Stomach (tissue), 8 donors: ENCODE measurements at regions not wholly inside any gene's neighbourhood (a gene's known extent, or its start where the extent isn't known, plus 50 kb on each side); places are given as distances from the start of the nearest gene placed in this dataset.

ENCODE experiments used
- DNase-seq, 2 donors: peaks; one replicate each; pipeline versions ENCODE4 v3.0.0 to v3.0.0-alpha.2; 2013 to 2019
- H3K27ac ChIP-seq, 5 donors: fragments of 200-600 bp in 4 of 5; sonication (generic) in 4 of 5; one replicate each; pipeline ENCODE4 v1.5.1; 2013 to 2019; ENCODE audit warnings: mild to moderate bottlenecking in 1 of 5, moderate library complexity in 1 of 5
- H3K27me3 ChIP-seq, 3 donors: fragments of 200-600 bp; sonication (generic); one replicate each; pipeline ENCODE4 v1.5.1; 2017 to 2019; ENCODE audit warnings: mixed run types in 1 of 3
- H3K36me3 ChIP-seq, 4 donors: fragments of 200-600 bp; sonication (generic); 1 replicate in 3 of 4; 2 replicates in 1 of 4; pipeline ENCODE4 v1.5.1; 2016 to 2019
- H3K4me1 ChIP-seq, 4 donors: fragments of 200-600 bp; sonication (generic); one replicate each; pipeline ENCODE4 v1.5.1; 2016 to 2019
- H3K4me3 ChIP-seq, 4 donors: fragments of 200-600 bp; sonication (generic) in 3 of 4; one replicate each; pipeline ENCODE4 v1.5.1; 2016 to 2019; ENCODE audit warnings: mild to moderate bottlenecking in 1 of 4
- H3K9me3 ChIP-seq, 4 donors: fragments of 200-600 bp; sonication (generic); one replicate each; pipeline ENCODE4 v1.5.1; 2016 to 2019
- CTCF ChIP-seq, 7 experiments: fragments of 450-650 bp in 4 of 7; fragments of 200-600 bp in 3 of 7; sonication (generic) in 3 of 7; IDR thresholded peaks; one replicate each; pipeline ENCODE4 v1.5.1; 2016 to 2019; ENCODE audit warnings: antibody characterized with exemption in 7 of 7, control low read depth in 2 of 7, mild to moderate bottlenecking in 1 of 7
- EP300 ChIP-seq: sonication (generic); formaldehyde crosslinking; IDR thresholded peaks from one replicate; pipeline ENCODE4 v1.6.1; 2017; ENCODE audit warnings: antibody characterized with exemption
- POLR2A ChIP-seq, 4 donors: fragments of 450-650 bp; IDR thresholded peaks; one replicate each; pipeline ENCODE4 v1.6.1; 2016; ENCODE audit warnings: antibody characterized with exemption in 4 of 4, control low read depth in 2 of 4, mild to moderate bottlenecking in 1 of 4, moderate library complexity in 1 of 4
- POLR2AphosphoS5 ChIP-seq, 3 donors: sonication (generic); formaldehyde crosslinking; IDR thresholded peaks; one replicate each; pipeline ENCODE4 v1.6.1; 2016; ENCODE audit warnings: antibody characterized with exemption in 3 of 3
- WGBS, 5 donors: extraction: QIAGEN DNeasy Blood & Tissue Kit in 3 of 5; methylation state at CpG; one replicate each; pipeline versions ENCODE4 v1.1.5 to v1.1.7; 2013 to 2018; 5-methylcytosine and 5-hydroxymethylcytosine counted together
- intact Hi-C: fragments of 100-400 bp; cut with DNase I; formaldehyde crosslinking; loops from one replicate; pipeline ENCODE4 v1.15.1; 2023; ENCODE audit warnings: low total_unique reads
- donor health status: healthy with polysubstance abuse.
- donor health status: Bipolar disorder and iron deficiency.
- donor health status: healthy.

GRCh38 chr9:72471096-72471495 lies 50.3 kb upstream of the TMC1 start:
- 83 to 93% (median 91%) methylated on average over 2 of the region's 2 CpGs for WGBS, 5 donors

GRCh38 chr9:72467766-72468738 lies 53.4 kb upstream of the TMC1 start:
- intact Hi-C loops = no loop called here
- no peaks in the 10 kb centered on the region for H3K9me3 ChIP-seq
- 82 to 87% (median 84%) methylated on average over 8 of the region's 8 CpGs for WGBS, 5 donors
- no peak overlapping the region for H3K27ac ChIP-seq
- no peak for TF ChIP-seq EP300
- no peak for TF ChIP-seq POLR2A (IDR thresholded peaks at IDR 0.05)
- no peak for TF ChIP-seq CTCF (IDR thresholded peaks at IDR 0.05)
- no peak for TF ChIP-seq POLR2AphosphoS5 (IDR thresholded peaks at IDR 0.05)
- H3K36me3 ChIP-seq = no peaks in the 10 kb centered on the region
- H3K4me3 ChIP-seq = no peak overlapping the region
- no peaks in the 10 kb centered on the region for H3K27me3 ChIP-seq
- peaks cover 0 to 12% (median 6%) of the 10 kb centered on the region in 4 donors for H3K4me1 ChIP-seq
- no peak for DNase-seq

More at GRCh38 chr9:72471096-72471495, 50.3 kb upstream of the TMC1 start:
- Histone ChIP-seq H3K27ac (no peak overlapping the region), H3K36me3 (no peaks in the 10 kb centered on the region), H3K4me1 (peaks cover 0 to 25% (median 3%) of the 10 kb centered on the region in 4 donors), H3K27me3 (no peaks in the 10 kb centered on the region), H3K4me3 (no peak overlapping the region), H3K9me3 (no peaks in the 10 kb centered on the region)
- DNase-seq = no peak
- intact Hi-C loops = no loop called here
- no peak for TF ChIP-seq POLR2AphosphoS5 (IDR thresholded peaks at IDR 0.05)
- no peak for TF ChIP-seq CTCF (IDR thresholded peaks at IDR 0.05)
- TF ChIP-seq POLR2A (IDR thresholded peaks at IDR 0.05) = no peak
- TF ChIP-seq EP300 = no peak

- WGBS, 5 donors = 79 to 89% (median 86%) methylated on average over 3 of the region's 3 CpGs
- intact Hi-C loops = no loop called here
- no peak for TF ChIP-seq POLR2AphosphoS5 (IDR thresholded peaks at IDR 0.05)
- no peak for TF ChIP-seq EP300
- no peak for TF ChIP-seq POLR2A (IDR thresholded peaks at IDR 0.05)
- TF ChIP-seq CTCF (IDR thresholded peaks at IDR 0.05) = no peak
- Histone ChIP-seq H3K27ac (peak overlapping the region in 1 of 5 donors; percentile 48), H3K9me3 (no peaks in the 10 kb centered on the region), H3K27me3 (no peaks in the 10 kb centered on the region), H3K4me1 (peaks cover 0 to 16% (median 7%) of the 10 kb centered on the region in 4 donors), H3K36me3 (no peaks in the 10 kb centered on the region), H3K4me3 (no peak overlapping the region)
- no peak for DNase-seq
Observed at GRCh38 chr9:72465593-72465984, 55.8 kb upstream of the TMC1 start.

GRCh38 chr9:72464857-72465592 lies 56.4 kb upstream of the TMC1 start:
- no peak for TF ChIP-seq POLR2A (IDR thresholded peaks at IDR 0.05)
- no peak for TF ChIP-seq POLR2AphosphoS5 (IDR thresholded peaks at IDR 0.05)
- TF ChIP-seq EP300 = no peak
- TF ChIP-seq CTCF (IDR thresholded peaks at IDR 0.05) = no peak
- intact Hi-C loops = no loop called here
- Histone ChIP-seq H3K9me3 (no peaks in the 10 kb centered on the region), H3K27me3 (no peaks in the 10 kb centered on the region), H3K27ac (peak overlapping the region in 2 of 5 donors; percentile 1 to 48), H3K4me1 (peaks cover 0 to 21% (median 10%) of the 10 kb centered on the region in 4 donors), H3K36me3 (no peaks in the 10 kb centered on the region), H3K4me3 (no peak overlapping the region)
- 37 to 48% (median 43%) methylated on average over 9 of the region's 9 CpGs for WGBS, 5 donors
- peak in 1 of 2 donors; percentile 59 for DNase-seq
